ENCODE measurements at regions not wholly inside any gene's neighbourhood (a gene's known extent, or its start where the extent isn't known, plus 50 kb on each side); places are given as distances from the start of the nearest gene placed in this dataset.

- DNase-seq (ENCODE audit: low spot score): no peak
Measured at GRCh38 chrX:40313269-40313668, 215.5 kb upstream of the BCOR start.

GRCh38 chrX:40310447-40310846, 212.7 kb upstream of the BCOR start:
- DNase-seq (ENCODE audit: low spot score): no peak

DNA sequence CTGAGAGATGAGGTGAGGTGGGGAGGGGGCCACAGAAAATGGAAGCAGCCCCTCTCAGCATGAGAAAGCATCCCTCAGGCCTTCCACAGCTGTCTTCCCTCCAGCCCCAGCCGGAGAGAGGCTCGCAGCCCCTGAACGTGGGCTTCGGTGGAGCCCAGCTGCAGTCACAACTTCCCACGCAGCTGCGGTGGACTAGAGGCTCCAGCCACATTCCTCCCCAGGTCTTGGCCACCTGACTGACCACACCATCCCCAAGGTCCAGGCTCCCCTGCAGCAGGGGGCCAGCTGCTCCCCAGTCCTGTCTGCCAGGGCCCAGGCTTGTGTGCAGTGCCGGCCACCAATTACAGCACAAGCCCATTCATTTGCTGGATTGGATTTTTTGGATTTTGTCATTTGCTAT, 212.3 kb upstream of the BCOR start:
- no peak for DNase-seq (ENCODE audit: low spot score)

DNA sequence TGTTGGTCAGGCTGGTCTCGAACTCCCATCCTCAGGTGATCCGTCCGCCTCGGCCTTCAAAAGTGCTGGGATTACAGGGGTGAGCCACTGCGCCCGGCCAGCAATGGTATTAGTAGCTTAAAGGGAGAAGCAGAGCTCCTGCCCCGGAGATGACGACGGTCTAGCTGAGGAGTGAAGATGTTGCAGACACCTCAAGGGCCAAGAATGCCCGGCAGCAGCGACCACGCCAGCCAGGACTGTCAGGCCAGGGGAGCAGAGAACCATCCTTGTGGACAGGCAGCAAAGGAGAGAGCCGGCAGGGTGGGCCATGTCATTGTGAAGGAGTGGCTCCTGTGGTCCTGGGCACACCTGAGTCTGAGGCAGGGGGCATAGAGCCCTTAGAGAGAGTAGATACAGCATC, 210.1 kb upstream of the BCOR start:
- DNase-seq (ENCODE audit: low spot score): no peak

DNA sequence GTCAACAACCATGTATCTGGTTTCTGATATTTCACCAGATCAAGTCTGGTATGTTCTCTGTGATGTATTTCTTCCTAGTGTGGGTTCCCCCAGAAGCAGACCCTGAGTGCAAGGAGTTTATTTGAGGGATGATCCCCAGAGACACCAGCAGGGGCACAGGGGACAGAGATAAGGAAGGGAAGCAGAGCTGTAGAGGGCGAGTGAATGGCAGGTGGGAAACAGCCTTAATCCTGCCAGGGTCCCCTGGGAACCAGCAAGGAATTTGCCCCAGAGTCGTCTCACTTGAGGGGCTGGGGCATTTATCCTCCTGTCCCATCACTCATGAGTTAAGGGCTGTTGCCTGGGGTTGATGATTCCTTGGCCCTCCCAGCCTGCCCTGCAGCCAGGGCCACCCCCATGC, 206.4 kb upstream of the BCOR start:
- no peak for DNase-seq (ENCODE audit: low spot score)

GRCh38 chrX:40303256-40304077, 205.7 kb upstream of the BCOR start:
- DNase-seq (ENCODE audit: low spot score): no peak

DNA sequence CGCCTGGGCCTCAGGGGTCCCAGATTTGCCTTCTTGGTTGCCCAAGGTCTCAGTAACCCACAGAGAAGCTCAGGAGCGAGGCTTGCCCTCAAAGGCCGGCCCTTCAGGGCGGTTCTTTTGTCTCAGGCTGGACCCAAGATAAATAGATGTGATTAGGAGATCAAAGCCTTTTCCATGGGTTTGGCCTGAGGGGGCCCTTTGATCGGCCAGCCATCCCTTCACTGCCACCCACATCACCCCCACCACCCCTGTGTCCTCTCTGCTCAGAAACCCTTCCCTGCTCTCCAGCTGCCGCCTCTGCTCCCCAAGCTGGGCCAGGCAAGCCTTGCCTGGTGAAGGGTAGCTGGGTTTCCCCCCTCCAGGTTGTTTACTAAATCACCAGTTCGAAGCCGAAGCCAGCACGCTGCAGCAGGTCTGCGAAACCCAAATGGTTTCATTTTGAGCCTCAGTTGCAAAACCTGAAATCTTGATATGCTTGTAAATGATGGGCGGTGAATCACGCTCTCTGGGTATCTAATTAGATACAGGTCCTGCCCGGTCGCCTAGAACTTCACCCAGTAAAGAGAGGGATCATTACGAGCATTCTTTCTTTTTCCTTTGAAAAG, 202.6 kb upstream of the BCOR start:
- no peak for DNase-seq (ENCODE audit: low spot score)

GRCh38 chrX:40299641-40300046, 201.9 kb upstream of the BCOR start:
- DNase-seq (ENCODE audit: low spot score): no peak

GRCh38 chrX:40298572-40299479, 201.1 kb upstream of the BCOR start:
- DNase-seq (ENCODE audit: low spot score): no peak

DNA sequence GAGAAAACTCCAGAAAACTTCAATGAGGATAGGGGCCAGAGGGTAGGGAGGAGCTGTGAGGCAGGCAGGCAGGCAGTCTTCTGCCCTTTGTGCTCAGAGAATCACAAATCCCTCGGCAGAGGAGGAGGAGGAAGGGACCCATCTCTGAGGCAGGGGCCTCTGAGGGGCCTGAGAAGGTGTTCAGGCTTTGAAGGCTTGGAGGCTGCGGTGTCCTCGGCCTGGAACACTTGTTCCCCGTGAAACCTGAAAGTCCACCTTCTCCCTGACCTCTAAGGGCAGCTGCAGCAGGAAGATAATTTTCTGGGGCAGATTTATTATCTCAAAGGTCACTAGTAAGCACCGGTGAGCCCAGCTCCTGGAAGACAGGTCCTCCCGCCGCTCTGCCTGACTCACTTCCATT, 200.3 kb upstream of the BCOR start:
- DNase-seq (ENCODE audit: low spot score): no peak

- DNase-seq (ENCODE audit: low spot score): no peak
Measured at GRCh38 chrX:40291553-40291952, 193.8 kb upstream of the BCOR start.

DNA sequence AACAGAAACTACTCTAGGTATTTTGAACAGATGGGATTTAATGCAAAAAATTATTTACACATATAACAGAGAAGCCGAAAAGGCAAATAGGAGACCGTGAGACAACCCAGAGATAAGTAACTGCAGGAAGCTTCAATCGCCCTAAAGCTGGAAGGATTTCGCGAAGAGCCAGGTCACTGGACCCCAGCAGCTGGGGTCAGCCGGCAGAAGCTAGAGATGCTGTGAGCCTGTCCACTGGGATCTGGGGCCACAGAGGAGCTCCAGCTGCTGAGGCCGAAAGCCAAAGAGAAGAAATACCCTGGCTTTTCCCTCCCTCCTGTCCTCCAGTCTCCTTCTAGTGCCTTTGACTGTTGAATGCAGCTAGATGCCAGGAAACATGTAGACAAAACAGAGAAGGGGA, 192.8 kb upstream of the BCOR start:
- no peak for DNase-seq (ENCODE audit: low spot score)

DNA sequence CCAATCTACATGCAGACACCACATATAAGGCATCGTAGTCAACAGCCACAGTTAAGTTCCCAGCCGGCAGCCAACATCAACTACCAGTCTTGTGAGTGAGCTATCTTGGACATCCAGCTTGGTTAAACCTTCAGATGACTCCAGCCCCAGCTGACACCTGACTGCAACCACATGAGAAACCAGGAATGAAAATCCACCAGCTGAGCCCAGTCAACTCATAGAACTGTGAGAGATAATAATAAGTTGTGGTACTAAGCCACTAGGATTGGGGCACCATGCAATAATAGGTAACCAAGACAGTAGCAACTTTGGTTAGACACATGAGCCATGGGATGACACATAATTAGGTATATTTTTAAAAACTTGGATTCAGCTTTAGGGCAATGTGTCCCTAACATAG, 188.1 kb upstream of the BCOR start:
- no peak for DNase-seq (ENCODE audit: low spot score)

- no peak for DNase-seq (ENCODE audit: low spot score)
Measured at GRCh38 chrX:40284852-40285251, 187.1 kb upstream of the BCOR start.

- no peak for DNase-seq (ENCODE audit: low spot score)
Measured at GRCh38 chrX:40283981-40284380, 186.2 kb upstream of the BCOR start.

DNA sequence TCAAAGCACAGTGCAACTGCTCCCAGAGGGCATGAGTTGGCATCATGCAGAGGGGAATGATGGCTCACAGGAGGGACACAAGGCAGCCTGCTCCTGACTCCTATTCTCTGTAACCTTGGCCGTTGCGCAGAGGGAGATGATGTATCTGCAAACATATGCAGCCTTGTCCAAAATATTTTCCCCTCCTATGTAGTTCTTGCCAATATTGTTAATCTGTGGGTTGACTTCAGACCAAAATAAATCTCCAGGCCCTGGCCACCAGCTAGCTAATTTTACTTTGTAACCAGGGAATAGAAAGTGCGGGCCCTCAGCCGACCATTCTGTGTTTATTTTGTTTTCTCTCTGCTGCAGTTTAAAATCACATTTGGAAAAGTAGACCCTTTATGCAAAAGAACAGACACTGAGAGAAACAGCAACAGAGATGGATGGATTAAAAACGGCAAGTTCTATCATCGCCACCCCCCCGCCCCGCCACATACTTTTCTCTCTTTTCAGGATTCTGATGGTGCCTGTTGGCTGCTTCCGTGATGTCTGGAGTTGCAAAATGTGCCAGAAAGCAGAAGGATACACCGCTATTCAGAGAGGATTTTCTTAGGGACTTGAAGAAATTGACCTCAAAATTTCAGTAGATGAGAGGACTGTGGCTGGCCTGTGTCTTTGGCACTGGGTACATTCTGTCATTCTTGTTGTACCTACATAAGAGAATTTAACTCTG, 185.3 kb upstream of the BCOR start:
- DNase-seq (ENCODE audit: low spot score): no peak

DNA sequence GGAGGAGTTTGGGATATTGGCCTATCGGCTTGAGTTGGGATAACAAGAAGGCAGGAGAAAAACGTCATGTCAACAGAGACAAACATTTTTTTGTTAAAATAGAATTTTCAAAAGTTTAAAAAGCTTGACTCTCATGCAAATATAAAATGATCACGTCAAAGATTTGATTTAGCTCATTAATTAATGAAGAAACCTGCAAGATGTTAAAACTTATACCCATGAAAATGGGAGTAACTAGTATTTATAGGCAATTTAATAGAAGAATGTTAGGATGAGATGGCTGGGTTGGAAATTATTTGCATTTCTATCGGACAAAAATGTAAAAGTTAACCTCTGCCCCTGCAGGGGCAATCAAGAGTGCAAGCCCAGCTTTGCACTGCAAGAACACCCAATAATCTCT, 184.6 kb upstream of the BCOR start:
- no peak for DNase-seq (ENCODE audit: low spot score)

GRCh38 chrX:40281336-40282005, 183.7 kb upstream of the BCOR start:
- no peak for DNase-seq (ENCODE audit: low spot score)

DNA sequence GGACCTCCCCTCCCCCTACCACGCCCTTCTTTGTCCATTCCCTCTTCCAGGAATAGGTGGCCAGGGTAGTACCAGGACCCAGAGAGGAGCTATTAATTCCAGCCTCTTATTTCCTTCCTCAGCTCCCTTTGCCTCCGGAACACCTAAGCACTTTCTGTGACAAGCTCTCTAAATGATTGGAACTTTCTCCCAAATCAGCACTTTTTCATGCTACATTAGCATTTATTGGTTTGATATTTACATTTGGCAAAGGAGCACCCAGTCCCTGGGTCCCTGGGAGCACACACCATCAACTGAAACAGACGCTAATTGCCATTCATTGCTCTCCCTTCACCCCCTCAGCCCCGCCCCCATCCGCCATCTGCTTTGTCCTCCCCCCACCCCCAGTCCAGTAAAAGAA, 182.0 kb upstream of the BCOR start:
- DNase-seq (ENCODE audit: low spot score): no peak

- no peak for DNase-seq (ENCODE audit: low spot score)
Measured at GRCh38 chrX:40279091-40279430, 181.3 kb upstream of the BCOR start.

DNA sequence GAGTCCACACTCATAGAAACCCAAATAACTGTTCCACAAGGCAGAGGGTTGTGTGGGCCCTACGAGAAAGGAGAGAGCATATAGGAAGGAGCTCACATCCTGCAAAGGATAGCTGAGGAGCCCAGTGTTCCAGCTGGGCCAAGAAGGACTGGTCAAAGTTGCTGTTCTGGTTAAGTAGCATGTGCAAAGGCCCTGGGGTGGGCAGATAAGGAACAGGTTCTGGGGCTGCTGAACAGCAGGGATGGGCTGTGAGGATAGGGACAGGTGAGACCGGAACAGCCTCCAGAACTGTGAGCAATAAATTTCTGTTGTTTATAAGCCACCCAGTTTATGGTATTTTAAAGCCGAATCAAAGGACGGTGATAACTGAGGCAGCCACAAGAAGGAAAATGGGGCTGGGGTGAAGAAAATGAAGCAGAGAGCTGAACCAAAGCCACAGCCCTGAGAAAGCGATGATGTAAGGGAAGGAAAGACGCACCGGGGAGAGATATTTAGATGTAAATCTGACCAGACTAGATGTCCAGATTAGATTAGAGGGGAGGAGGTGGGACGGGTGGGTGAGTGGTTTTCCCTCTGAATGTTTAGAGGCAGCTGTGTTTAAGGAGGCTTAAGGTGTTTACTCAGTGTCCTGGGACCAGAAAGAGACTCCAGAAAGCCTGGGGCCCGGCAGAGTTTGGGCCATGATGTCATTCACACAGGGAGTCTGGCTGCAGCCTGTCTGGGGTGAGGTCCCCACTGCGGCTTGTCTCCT, 180.8 kb upstream of the BCOR start:
- no peak for DNase-seq (ENCODE audit: low spot score)
